H1 (cell line): ENCODE measurements at regions not wholly inside any gene's neighbourhood (a gene's known extent, or its start where the extent isn't known, plus 50 kb on each side); places are given as distances from the start of the nearest gene placed in this dataset.
A peak's percentile ranks its signal among the peaks of the same experiment; 100 is the strongest.

Experiments used
- CTCF ChIA-PET: fragments of 300-600 bp; sonication (Branson Sonifier 250); formaldehyde crosslinking; loops from one replicate; lab custom pipeline; 2021; ENCODE audit not compliant: partially characterized antibody; lab: Charles Lee
- POLR2A ChIA-PET: fragments of 300-600 bp; sonication (Branson Sonifier 250); formaldehyde crosslinking; loops from one replicate; lab custom pipeline; 2021; ENCODE audit warnings: inconsistent platforms; ENCODE audit not compliant: partially characterized antibody; lab: Charles Lee
- DNase-seq, 2 experiments: peaks; one replicate each; pipeline versions ENCODE4 v3.0.0 to v3.0.0-alpha.2; 2010 to 2022; ENCODE audit warnings: low spot score in 2 of 2, low read depth in 1 of 2, mixed read lengths in 1 of 2
- FAIRE-seq: peaks from 2 replicates; lab custom pipeline; 2011; peaks lifted over from hg19 to GRCh38; lab: Jason Lieb, UNC
- H2AFZ ChIP-seq: 2 replicates; pipeline ENCODE4 v1.8.1; 2012; ENCODE audit warnings: low read length, inconsistent platforms
- H2AK5ac ChIP-seq: 2 replicates; pipeline ENCODE4 v1.6.1; 2013; ENCODE audit warnings: low read depth, low read length
- H2BK120ac ChIP-seq: replicated peaks from 2 replicates; pipeline ENCODE3; 2013; ENCODE audit warnings: low read depth, low read length, inconsistent platforms
- H2BK12ac ChIP-seq: 2 replicates; pipeline ENCODE4 v1.6.1; 2013; ENCODE audit warnings: low read depth, low read length
- H2BK15ac ChIP-seq: 2 replicates; pipeline ENCODE4 v1.6.1; 2013; ENCODE audit warnings: low read length
- H2BK20ac ChIP-seq: 2 replicates; pipeline ENCODE4 v1.6.1; 2013; ENCODE audit warnings: low read length
- H2BK5ac ChIP-seq: 2 replicates; pipeline ENCODE4 v1.6.1; 2013; ENCODE audit warnings: low read depth, low read length
- H3K14ac ChIP-seq: 2 replicates; pipeline ENCODE4 v1.6.1; 2013; ENCODE audit warnings: inconsistent platforms; ENCODE audit not compliant: insufficient read length
- H3K18ac ChIP-seq: 2 replicates; pipeline ENCODE4 v1.6.1; 2013; ENCODE audit warnings: low read length; ENCODE audit errors: extremely low read depth
- H3K23ac ChIP-seq: 2 replicates; pipeline ENCODE4 v1.6.1; 2013; ENCODE audit warnings: inconsistent platforms; ENCODE audit not compliant: insufficient read length
- H3K23me2 ChIP-seq: 2 replicates; pipeline ENCODE4 v1.6.1; 2013; ENCODE audit warnings: low read depth, low read length
- H3K27ac ChIP-seq: 2 replicates; pipeline ENCODE4 v1.6.1; 2011; ENCODE audit warnings: low read depth, low read length, inconsistent platforms
- H3K27me3 ChIP-seq, 4 experiments: replicated peaks in 1 of 4; 1 replicate in 1 of 4; 2 replicates in 3 of 4; pipeline versions ENCODE4 v1.6.1 to v1.8.1; 2011 to 2013; ENCODE audit warnings: low read length in 3 of 4, mild to moderate bottlenecking in 3 of 4, inconsistent platforms in 2 of 4, mixed read lengths in 2 of 4, moderate library complexity in 1 of 4; ENCODE audit not compliant: control insufficient read depth in 3 of 4, insufficient read depth in 3 of 4; ENCODE audit errors: extremely low read depth in 1 of 4
- H3K36me3 ChIP-seq, 4 experiments: 2 replicates each; pipeline versions ENCODE4 v1.6.1 to v1.8.1; 2011 to 2013; ENCODE audit warnings: mild to moderate bottlenecking in 4 of 4, low read length in 3 of 4, moderate library complexity in 2 of 4, control low read depth in 1 of 4, inconsistent platforms in 1 of 4; ENCODE audit not compliant: insufficient read depth in 4 of 4, control insufficient read depth in 2 of 4
- H3K4ac ChIP-seq: replicated peaks from 2 replicates; pipeline ENCODE3; 2013; ENCODE audit warnings: low read length, low read depth, mixed read lengths, inconsistent platforms; ENCODE audit not compliant: insufficient read length
- H3K4me1 ChIP-seq, 4 experiments: replicated peaks in 1 of 4; 1 replicate in 1 of 4; 2 replicates in 3 of 4; pipeline versions ENCODE4 v1.6.1 to v1.8.1; 2011 to 2013; ENCODE audit warnings: low read length in 3 of 4, inconsistent platforms in 2 of 4, mixed read lengths in 1 of 4; ENCODE audit not compliant: insufficient read depth in 4 of 4, control insufficient read depth in 3 of 4
- H3K4me2 ChIP-seq, 2 experiments: 2 replicates each; pipeline versions ENCODE4 v1.6.1 to v1.8.1; 2011 to 2013; ENCODE audit warnings: low read depth in 2 of 2, low read length in 2 of 2, control low read depth in 1 of 2, inconsistent platforms in 1 of 2, mild to moderate bottlenecking in 1 of 2; ENCODE audit not compliant: insufficient read depth in 1 of 2
- H3K4me3 ChIP-seq, 4 experiments: fragments of 200-600, 300-600 bp in 1 of 4; sonication (generic), shearing (Covaris generic), sonication (Bioruptor Twin) in 1 of 4; 2 replicates each; pipeline versions ENCODE4 v1.5.1 to v1.8.1; 2011 to 2016; ENCODE audit warnings: low read length in 4 of 4, low read depth in 3 of 4, control low read depth in 2 of 4, inconsistent platforms in 2 of 4, mild to moderate bottlenecking in 2 of 4, mixed read lengths in 1 of 4, moderate library complexity in 1 of 4; ENCODE audit not compliant: insufficient read depth in 2 of 4; ENCODE audit errors: extremely low read depth in 1 of 4
- H3K56ac ChIP-seq: replicated peaks from 2 replicates; pipeline ENCODE3; 2013; ENCODE audit warnings: low read depth, mild to moderate bottlenecking, mixed read lengths, low read length, inconsistent platforms; ENCODE audit not compliant: insufficient read length
- H3K79me1 ChIP-seq: 2 replicates; pipeline ENCODE4 v1.6.1; 2013; ENCODE audit warnings: low read depth, low read length, control low read depth
- H3K79me2 ChIP-seq, 2 experiments: 2 replicates each; pipeline versions ENCODE4 v1.6.1 to v1.8.1; 2012 to 2013; ENCODE audit warnings: low read length in 2 of 2, mild to moderate bottlenecking in 2 of 2, inconsistent platforms in 1 of 2; ENCODE audit not compliant: insufficient read depth in 2 of 2, control insufficient read depth in 1 of 2
- H3K9ac ChIP-seq, 4 experiments: replicated peaks in 1 of 4; 1 replicate in 1 of 4; 2 replicates in 3 of 4; pipeline versions ENCODE4 v1.6.1 to v1.8.1; 2011 to 2013; ENCODE audit warnings: low read depth in 3 of 4, low read length in 3 of 4, control low read depth in 2 of 4, mild to moderate bottlenecking in 2 of 4, moderate library complexity in 2 of 4, inconsistent platforms in 1 of 4; ENCODE audit errors: extremely low read depth in 1 of 4
- H3K9me3 ChIP-seq, 2 experiments: 2 replicates each; pipeline versions ENCODE4 v1.6.1 to v1.8.1; 2012 to 2013; ENCODE audit warnings: mild to moderate bottlenecking in 2 of 2, moderate library complexity in 2 of 2, control low read depth in 1 of 2, inconsistent platforms in 1 of 2, low read depth in 1 of 2, low read length in 1 of 2, mixed read lengths in 1 of 2; ENCODE audit not compliant: insufficient read depth in 2 of 2
- H4K20me1 ChIP-seq, 2 experiments: replicated peaks in 1 of 2; 2 replicates each; pipeline versions ENCODE3 to v1.8.1; 2011 to 2013; ENCODE audit warnings: inconsistent platforms in 2 of 2, low read length in 2 of 2, mild to moderate bottlenecking in 1 of 2; ENCODE audit not compliant: insufficient read depth in 2 of 2, control insufficient read depth in 1 of 2
- H4K5ac ChIP-seq: 2 replicates; pipeline ENCODE4 v1.6.1; 2013; ENCODE audit warnings: low read length, low read depth, mixed read lengths, inconsistent platforms; ENCODE audit not compliant: insufficient read length
- H4K8ac ChIP-seq: 2 replicates; pipeline ENCODE4 v1.8.0; 2013; ENCODE audit warnings: mild to moderate bottlenecking, moderate library complexity, low read length, inconsistent platforms; ENCODE audit not compliant: insufficient read depth; ENCODE audit errors: extremely low read depth
- H4K91ac ChIP-seq: replicated peaks from 2 replicates; pipeline ENCODE3; 2013; ENCODE audit warnings: low read length, mixed read lengths, inconsistent platforms; ENCODE audit not compliant: insufficient read length
- CEBPB ChIP-seq: IDR thresholded peaks from 2 replicates; pipeline ENCODE4 v1.6.1; 2012; ENCODE audit warnings: low read depth, low read length
- POLR2A ChIP-seq, 2 experiments: IDR thresholded peaks; 1 replicate in 1 of 2; 2 replicates in 1 of 2; pipeline ENCODE4 v1.6.1; 2011; ENCODE audit warnings: low read depth in 2 of 2, low read length in 2 of 2, mild to moderate bottlenecking in 2 of 2; ENCODE audit errors: control extremely low read depth in 1 of 2
- RXRA ChIP-seq: IDR thresholded peaks from 2 replicates; pipeline ENCODE4 v1.6.1; 2011; ENCODE audit warnings: low read depth, mild to moderate bottlenecking, low read length, moderate library complexity; ENCODE audit not compliant: insufficient read depth
- TCF12 ChIP-seq: IDR thresholded peaks from 2 replicates; pipeline ENCODE4 v1.6.1; 2011; ENCODE audit warnings: low read depth, mild to moderate bottlenecking, low read length

GRCh38 chr4:96486563-96486962, 646.7 kb downstream of the PDHA2 start:
- H2BK120ac ChIP-seq: no peak overlapping the region
- H4K8ac ChIP-seq: no peak overlapping the region
- peaks cover 7 to 11% of the 10 kb centered on the region in 2 experiments; a peak in 3 of 4 replicates for H3K9me3 ChIP-seq
- no peak overlapping the region for H4K91ac ChIP-seq
- H3K36me3 ChIP-seq: peaks cover 0 to 5% (median 1%) of the 10 kb centered on the region in 4 experiments; a peak in 2 of 8 replicates
- no peaks in the 10 kb centered on the region for H3K79me1 ChIP-seq
- H3K14ac ChIP-seq: no peak overlapping the region
- 0 out of 4 replicates have a peak overlapping the region, but pooled peaks of 1 of the 2 experiments have one; percentile 21 for H3K4me2 ChIP-seq
- FAIRE-seq: no peak
- POLR2A ChIA-PET: no interaction called here
- H2BK12ac ChIP-seq: no peak overlapping the region
- no peak overlapping the region for H2AK5ac ChIP-seq
- TF ChIP-seq CEBPB (peak; percentile 85), RXRA (no peak), POLR2A (IDR thresholded peaks at IDR 0.05; ENCODE audit: control extremely low read depth in 1 of 2, low read depth in 2 of 2, low read length in 2 of 2) (no peak), TCF12 (peak; percentile 28; the same call in 1 of the 2 replicates)
- H3K18ac ChIP-seq: no peak overlapping the region
- no peaks in the 10 kb centered on the region for H3K23me2 ChIP-seq
- peaks cover 0 to 3% (median 1%) of the 10 kb centered on the region in 4 experiments; a peak in 2 of 7 replicates for H3K4me1 ChIP-seq
- H3K4ac ChIP-seq: no peak overlapping the region
- no peaks in the 10 kb centered on the region for H4K20me1 ChIP-seq
- H2BK15ac ChIP-seq: no peak overlapping the region
- H3K23ac ChIP-seq: no peak overlapping the region
- DNase-seq: no peak
- no peak overlapping the region for H4K5ac ChIP-seq
- H3K27ac ChIP-seq: no peak overlapping the region
- no peaks in the 10 kb centered on the region for H3K79me2 ChIP-seq
- CTCF ChIA-PET: no interaction called here
- no peak overlapping the region for H2BK20ac ChIP-seq
- H2BK5ac ChIP-seq: no peak overlapping the region
- H3K27me3 ChIP-seq: no peaks in the 10 kb centered on the region
- no peak overlapping the region for H3K56ac ChIP-seq
- no peak overlapping the region for H3K4me3 ChIP-seq
- H2AFZ ChIP-seq: no peak overlapping the region
- H3K9ac ChIP-seq: no peak overlapping the region
